Subcutaneous abdominal adipose tissue (tissue), 5 donors: ENCODE measurements at regions not wholly inside any gene's neighbourhood (a gene's known extent, or its start where the extent isn't known, plus 50 kb on each side); places are given as distances from the start of the nearest gene placed in this dataset.
"Not testable (repeated sequence)": the region's sequence is repeated elsewhere in the genome, so short reads cannot be mapped to it uniquely, and the experiment has no call there.

Experiments
- H3K27ac ChIP-seq: one replicate; pipeline ENCODE4 v1.7.0; 2013; ENCODE audit warnings: low read depth, mild to moderate bottlenecking, inconsistent platforms, low read length, moderate library complexity
- H3K27me3 ChIP-seq, 5 donors: one replicate each; pipeline ENCODE4 v1.7.0; 2013; ENCODE audit warnings: low read length in 5 of 5, inconsistent platforms in 1 of 5; ENCODE audit not compliant: control insufficient read depth in 5 of 5, insufficient read depth in 4 of 5
- H3K36me3 ChIP-seq, 5 donors: one replicate each; pipeline ENCODE4 v1.7.0; 2013; ENCODE audit warnings: low read length in 5 of 5; ENCODE audit not compliant: control insufficient read depth in 5 of 5, insufficient read depth in 5 of 5
- H3K4me1 ChIP-seq, 5 donors: one replicate each; pipeline ENCODE4 v1.7.0; 2013; ENCODE audit warnings: low read length in 5 of 5, mild to moderate bottlenecking in 3 of 5, moderate library complexity in 1 of 5; ENCODE audit not compliant: control insufficient read depth in 5 of 5, insufficient read depth in 5 of 5
- H3K4me3 ChIP-seq, 5 donors: one replicate each; pipeline ENCODE4 v1.7.0; 2013; ENCODE audit warnings: low read length in 5 of 5, low read depth in 1 of 5
- H3K9ac ChIP-seq, 5 donors: one replicate each; pipeline ENCODE4 v1.7.0; 2013; ENCODE audit warnings: low read length in 5 of 5, mild to moderate bottlenecking in 4 of 5, moderate library complexity in 3 of 5
- H3K9me3 ChIP-seq, 5 donors: one replicate each; pipeline ENCODE4 v1.7.0; 2013; ENCODE audit warnings: low read length in 5 of 5; ENCODE audit not compliant: control insufficient read depth in 5 of 5
- donor health status: healthy.
- donor health status: healthy.
- donor health status: healthy.
- donor health status: healthy.
- donor health status: healthy.

DNA sequence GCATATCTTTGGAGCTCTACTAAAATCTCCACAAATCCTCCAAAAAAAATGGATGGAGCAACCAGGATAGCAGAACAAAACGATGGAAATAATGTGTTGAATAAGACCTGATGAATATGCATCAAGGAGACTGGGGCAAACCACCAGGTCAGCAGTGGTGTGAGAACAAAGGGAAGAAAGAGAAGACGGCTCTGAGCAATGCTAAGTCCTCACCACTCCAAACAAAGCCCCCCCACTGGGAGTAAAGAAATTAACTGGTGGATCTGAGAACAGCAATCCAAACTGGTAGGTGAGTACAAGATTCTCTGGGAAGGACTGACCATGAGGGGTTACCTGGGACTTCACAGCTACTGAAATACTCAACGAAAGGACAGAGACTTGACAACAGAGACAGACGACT is 977.3 kb downstream of the TBL1XR1 start:
- H3K9ac ChIP-seq: no peak overlapping the region
- H3K9me3 ChIP-seq: no peaks in the 10 kb centered on the region
- H3K36me3 ChIP-seq: no peaks in the 10 kb centered on the region
- no peaks in the 10 kb centered on the region for H3K27me3 ChIP-seq
- H3K4me1 ChIP-seq: no peaks in the 10 kb centered on the region
- H3K4me3 ChIP-seq: no peak overlapping the region
- H3K27ac ChIP-seq: no peak overlapping the region

DNA sequence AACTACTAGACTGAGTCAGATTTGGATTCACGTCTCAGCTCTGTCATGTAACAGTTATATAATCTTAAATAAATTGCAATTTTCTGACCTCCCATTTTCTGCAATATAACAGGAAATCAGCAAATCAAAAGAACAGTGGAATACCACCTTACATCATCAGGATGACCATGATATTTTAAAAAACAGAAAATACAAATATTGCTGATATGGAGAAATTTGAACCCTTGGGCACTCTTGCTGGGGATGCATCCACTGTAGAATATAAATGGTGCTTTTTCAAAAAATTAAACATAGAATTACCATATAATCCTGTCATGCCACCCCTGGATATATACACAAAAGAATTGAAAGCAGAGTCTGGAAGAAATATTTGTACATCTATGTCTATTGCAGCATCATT is 982.5 kb downstream of the TBL1XR1 start:
- Histone ChIP-seq H3K36me3 (no peaks in the 10 kb centered on the region), H3K27me3 (no peaks in the 10 kb centered on the region), H3K4me1 (no peaks in the 10 kb centered on the region), H3K4me3 (no peak overlapping the region), H3K9me3 (no peaks in the 10 kb centered on the region), H3K27ac (no peak overlapping the region), H3K9ac (no peak overlapping the region)

DNA sequence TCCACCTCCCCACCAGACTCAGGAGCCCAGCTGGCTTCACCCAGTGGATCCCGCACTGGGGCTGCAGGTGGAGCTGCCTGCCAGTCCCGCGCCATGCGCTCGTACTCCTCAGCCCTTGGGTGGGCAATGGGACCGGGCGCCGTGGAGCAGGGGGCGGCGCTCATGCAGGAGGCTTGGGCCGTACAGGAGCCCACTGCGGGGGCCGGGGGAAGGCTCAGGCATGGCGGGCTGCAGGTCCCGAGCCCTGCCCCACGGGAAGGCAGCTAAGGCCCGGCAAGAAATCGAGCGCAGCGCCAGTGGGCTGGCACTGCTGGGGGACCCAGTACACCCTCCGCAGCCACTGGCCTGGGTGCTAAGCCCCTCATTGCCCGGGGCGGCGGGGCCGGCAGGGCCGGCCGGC is 984.0 kb downstream of the TBL1XR1 start:
- not testable (repeated sequence) for H3K9me3 ChIP-seq, H3K4me1 ChIP-seq, H3K4me3 ChIP-seq, H3K36me3 ChIP-seq, H3K9ac ChIP-seq, H3K27me3 ChIP-seq, H3K27ac ChIP-seq

DNA sequence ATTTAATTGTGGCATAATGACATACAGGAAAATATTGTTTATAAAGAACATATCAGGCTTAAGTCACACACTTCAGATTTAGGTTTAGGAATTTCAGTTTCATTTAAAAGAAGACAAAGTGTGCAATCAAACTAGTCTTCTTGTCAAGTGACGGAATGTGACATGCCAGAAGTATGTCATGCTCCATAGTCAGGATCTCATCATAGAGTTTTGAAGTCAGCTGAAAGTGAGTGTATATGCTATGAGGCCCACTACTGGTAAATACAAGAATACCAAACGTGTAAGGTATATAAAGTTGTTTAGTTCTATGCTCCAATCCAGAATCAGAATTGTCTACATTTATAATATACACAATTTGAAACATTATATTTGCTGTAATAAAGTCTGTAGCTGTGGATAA is 988.4 kb downstream of the TBL1XR1 start:
- H3K9me3 ChIP-seq: no peaks in the 10 kb centered on the region
- no peaks in the 10 kb centered on the region for H3K27me3 ChIP-seq
- no peak overlapping the region for H3K27ac ChIP-seq
- H3K4me1 ChIP-seq: no peaks in the 10 kb centered on the region
- H3K36me3 ChIP-seq: no peaks in the 10 kb centered on the region
- H3K9ac ChIP-seq: no peak overlapping the region
- no peak overlapping the region for H3K4me3 ChIP-seq

DNA sequence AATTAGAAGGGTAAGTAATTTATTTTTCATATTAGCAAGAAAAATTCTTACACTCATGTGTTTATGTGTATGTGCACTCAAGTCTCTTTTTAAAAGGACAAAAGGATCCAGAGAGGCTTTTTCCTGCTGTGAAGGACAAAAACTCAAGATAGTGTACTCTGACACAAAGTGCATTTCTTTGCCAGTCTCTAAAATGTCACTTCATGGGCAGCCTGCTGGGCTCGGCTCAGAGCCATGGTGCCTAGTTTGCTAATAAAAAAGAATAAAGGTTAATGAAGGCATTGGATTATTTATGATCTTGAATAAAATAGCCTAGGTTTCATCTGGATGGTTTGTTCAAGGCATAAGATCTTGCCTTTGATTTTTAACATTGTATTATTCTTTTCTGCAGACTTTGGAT is 989.0 kb downstream of the TBL1XR1 start:
- H3K4me3 ChIP-seq: no peak overlapping the region
- no peaks in the 10 kb centered on the region for H3K27me3 ChIP-seq
- H3K9ac ChIP-seq: no peak overlapping the region
- H3K4me1 ChIP-seq: no peaks in the 10 kb centered on the region
- no peaks in the 10 kb centered on the region for H3K9me3 ChIP-seq
- no peak overlapping the region for H3K27ac ChIP-seq
- no peaks in the 10 kb centered on the region for H3K36me3 ChIP-seq

DNA sequence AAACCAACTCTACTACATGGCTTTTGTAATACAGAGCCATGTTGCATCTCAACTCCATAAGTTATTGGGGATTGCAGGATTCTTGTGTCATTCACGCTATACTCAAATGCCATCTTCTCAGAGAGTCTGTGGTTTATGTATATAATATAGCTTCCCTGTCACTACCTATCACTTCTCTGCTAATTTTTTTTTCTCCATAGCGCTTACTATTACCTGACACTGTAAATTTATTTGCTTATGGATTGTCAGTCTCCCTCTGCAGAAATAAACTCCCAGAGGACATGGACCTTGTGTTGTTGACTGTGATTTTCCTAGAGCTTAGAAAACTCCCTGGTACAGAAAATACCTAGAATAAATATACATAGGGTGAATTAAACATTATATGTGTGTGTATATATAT is 990.5 kb downstream of the TBL1XR1 start:
- H3K9ac ChIP-seq: no peak overlapping the region
- no peaks in the 10 kb centered on the region for H3K36me3 ChIP-seq
- no peaks in the 10 kb centered on the region for H3K9me3 ChIP-seq
- H3K4me1 ChIP-seq: no peaks in the 10 kb centered on the region
- H3K27ac ChIP-seq: no peak overlapping the region
- H3K4me3 ChIP-seq: no peak overlapping the region
- H3K27me3 ChIP-seq: no peaks in the 10 kb centered on the region

DNA sequence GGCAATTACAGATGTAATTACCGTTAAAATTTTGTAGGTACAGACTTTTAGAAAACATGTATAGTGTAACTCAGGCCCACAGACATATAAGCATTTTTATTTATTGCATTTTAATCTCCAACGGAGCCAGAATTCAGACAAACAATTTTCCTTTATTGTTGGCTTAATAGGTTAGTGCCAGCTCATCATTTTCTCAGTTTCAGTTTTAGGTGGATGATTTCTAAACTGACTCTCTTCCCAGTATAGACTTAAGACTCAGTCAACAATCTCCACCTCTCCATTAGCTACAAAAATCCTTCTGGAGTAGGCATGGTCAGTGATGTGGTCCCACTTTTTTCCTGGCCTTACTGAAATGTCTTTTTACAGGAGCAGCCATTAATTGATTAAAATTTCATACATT is 994.6 kb downstream of the TBL1XR1 start:
- Histone ChIP-seq H3K27me3 (no peaks in the 10 kb centered on the region), H3K4me3 (no peak overlapping the region), H3K36me3 (no peaks in the 10 kb centered on the region), H3K27ac (no peak overlapping the region), H3K9ac (no peak overlapping the region), H3K4me1 (no peaks in the 10 kb centered on the region), H3K9me3 (peaks cover 0 to 4% (median 3%) of the 10 kb centered on the region in 5 donors)

DNA sequence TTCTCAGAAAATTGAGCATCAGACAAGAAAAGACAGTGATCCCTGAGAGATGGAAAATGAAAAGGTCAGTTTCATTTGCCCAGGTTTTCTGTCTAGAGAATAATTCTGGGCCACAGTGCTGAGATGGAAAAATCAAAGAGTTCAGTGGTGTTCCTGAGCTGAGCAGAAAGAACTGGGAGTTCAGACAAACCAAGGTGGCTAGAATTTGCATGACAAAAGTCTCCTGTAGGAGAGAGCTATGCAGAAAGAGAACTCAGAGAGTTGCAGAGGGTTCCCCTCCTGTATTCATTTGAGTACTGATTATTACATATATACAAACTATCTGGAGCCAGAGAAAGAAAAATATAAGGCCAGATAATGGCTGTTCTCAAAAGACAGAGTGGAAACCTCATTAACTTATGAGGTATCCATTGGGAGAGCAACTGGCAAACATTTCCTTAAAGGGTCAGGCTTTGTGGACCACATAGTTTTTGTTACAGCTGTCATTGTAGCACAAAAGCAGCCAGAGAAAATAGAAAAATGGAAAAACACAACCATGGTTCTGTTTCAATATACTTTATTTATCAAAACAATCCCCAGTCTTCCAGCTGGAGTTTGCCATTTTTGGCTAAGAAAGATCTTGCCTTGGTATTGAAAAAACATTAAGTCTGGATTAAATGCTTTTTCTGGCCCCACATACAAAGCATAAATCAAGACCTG is 1004.1 kb downstream of the TBL1XR1 start:
- Histone ChIP-seq H3K9ac (no peak overlapping the region), H3K9me3 (peaks cover 0 to 13% (median 6%) of the 10 kb centered on the region in 5 donors), H3K4me1 (no peaks in the 10 kb centered on the region), H3K36me3 (no peaks in the 10 kb centered on the region), H3K27ac (no peak overlapping the region), H3K4me3 (no peak overlapping the region), H3K27me3 (no peaks in the 10 kb centered on the region)

DNA sequence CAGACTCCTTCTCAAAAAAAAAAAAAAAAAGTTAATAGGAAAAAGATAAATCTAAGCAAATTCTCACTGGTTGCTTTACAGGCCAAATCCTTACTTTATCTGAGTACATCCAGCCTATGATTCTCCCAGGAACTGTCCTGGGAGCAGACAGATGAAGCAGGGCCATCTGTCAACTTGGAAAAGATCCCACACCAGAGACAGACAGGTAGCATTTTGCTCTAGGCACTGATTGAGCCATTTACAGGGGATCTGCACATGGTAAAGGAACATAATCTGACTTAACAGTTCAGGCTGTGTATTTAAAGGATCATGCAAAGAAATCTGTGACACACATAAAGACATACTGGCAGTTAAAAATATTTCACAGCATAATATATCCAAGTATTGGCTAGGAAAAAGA is 1006.5 kb downstream of the TBL1XR1 start:
- no peak overlapping the region for H3K4me3 ChIP-seq
- H3K4me1 ChIP-seq: no peaks in the 10 kb centered on the region
- H3K9ac ChIP-seq: no peak overlapping the region
- no peaks in the 10 kb centered on the region for H3K9me3 ChIP-seq
- H3K36me3 ChIP-seq: no peaks in the 10 kb centered on the region
- H3K27ac ChIP-seq: no peak overlapping the region
- H3K27me3 ChIP-seq: no peaks in the 10 kb centered on the region

DNA sequence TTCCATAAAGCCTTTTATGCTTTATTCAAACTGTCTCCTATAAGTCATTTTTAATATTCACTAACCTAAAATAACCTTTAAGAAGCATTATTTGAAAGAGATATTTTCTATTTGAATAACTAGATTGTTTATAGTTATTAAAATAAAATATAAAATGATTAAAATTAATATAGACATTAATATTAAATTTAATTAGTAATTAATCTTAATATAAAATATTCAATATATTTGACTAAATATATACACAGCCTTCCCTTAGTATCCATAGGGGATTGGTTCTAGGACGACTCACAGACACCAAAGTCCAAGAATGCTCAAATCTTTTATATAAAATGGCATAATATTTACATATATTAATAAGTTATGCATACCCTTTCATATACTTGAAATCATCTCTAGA is 1014.1 kb downstream of the TBL1XR1 start:
- no peak overlapping the region for H3K4me3 ChIP-seq
- no peak overlapping the region for H3K27ac ChIP-seq
- H3K36me3 ChIP-seq: no peaks in the 10 kb centered on the region
- no peaks in the 10 kb centered on the region for H3K27me3 ChIP-seq
- no peaks in the 10 kb centered on the region for H3K9me3 ChIP-seq
- no peaks in the 10 kb centered on the region for H3K4me1 ChIP-seq
- no peak overlapping the region for H3K9ac ChIP-seq

DNA sequence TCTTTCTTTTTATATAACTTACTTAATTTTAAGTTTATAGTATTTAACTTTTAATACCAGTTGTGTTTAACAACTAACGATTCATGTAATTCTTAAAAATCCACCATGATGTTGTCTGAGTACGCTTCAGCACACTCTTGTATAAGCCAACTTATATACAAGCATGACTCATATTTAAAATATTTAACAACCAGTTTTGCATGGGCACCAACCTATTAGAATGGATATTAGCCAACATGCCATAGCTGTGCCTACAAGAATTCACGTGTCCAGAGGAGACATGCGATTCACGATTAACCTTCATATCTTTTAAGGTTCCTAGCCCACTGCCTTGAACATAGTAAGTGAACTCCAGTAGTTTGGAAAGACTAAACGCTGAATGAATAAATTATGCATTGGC is 1023.2 kb downstream of the TBL1XR1 start:
- no peaks in the 10 kb centered on the region for H3K36me3 ChIP-seq
- no peaks in the 10 kb centered on the region for H3K27me3 ChIP-seq
- H3K4me1 ChIP-seq: no peaks in the 10 kb centered on the region
- H3K9ac ChIP-seq: no peak overlapping the region
- H3K4me3 ChIP-seq: no peak overlapping the region
- H3K9me3 ChIP-seq: no peaks in the 10 kb centered on the region
- H3K27ac ChIP-seq: no peak overlapping the region
